HG02852 (cell line): ENCODE measurements at regions not wholly inside any gene's neighbourhood (a gene's known extent, or its start where the extent isn't known, plus 50 kb on each side); places are given as distances from the start of the nearest gene placed in this dataset.
"Not testable (repeated sequence)": the region's sequence is repeated elsewhere in the genome, so short reads cannot be mapped to it uniquely, and the experiment has no call there.

Experiments
- ATAC-seq: cut with Tn5 transposase; IDR thresholded peaks from one replicate; pipeline ENCODE4 v1.9.1; 2021; ENCODE audit warnings: mild to moderate bottlenecking, moderate library complexity; ENCODE audit not compliant: unreplicated experiment

- peak; percentile 70 for ATAC-seq
Observed at GRCh38 chr7:66413379-66414114, 208.4 kb downstream of the TPST1 start.

GRCh38 chr7:66415659-66416265 lies 210.6 kb downstream of the TPST1 start:
- ATAC-seq = no peak

GRCh38 chr7:66418537-66418936 lies 210.1 kb upstream of the KCTD7 start:
- ATAC-seq = no peak

GRCh38 chr7:66419210-66419609 lies 209.5 kb upstream of the KCTD7 start:
- no peak for ATAC-seq

GRCh38 chr7:66421830-66422475 lies 206.7 kb upstream of the KCTD7 start:
- ATAC-seq = no peak

- ATAC-seq = no peak
Observed at GRCh38 chr7:66423729-66424128, 205.0 kb upstream of the KCTD7 start.

- no peak for ATAC-seq
Observed at GRCh38 chr7:66426332-66426731, 202.3 kb upstream of the KCTD7 start.

GRCh38 chr7:66426996-66427395 lies 201.7 kb upstream of the KCTD7 start:
- ATAC-seq = no peak

GRCh38 chr7:66427956-66428355 lies 200.7 kb upstream of the KCTD7 start:
- no peak for ATAC-seq

- ATAC-seq = no peak
Observed at GRCh38 chr7:66429498-66430163, 199.1 kb upstream of the KCTD7 start.

GRCh38 chr7:66430164-66430545 lies 198.5 kb upstream of the KCTD7 start:
- no peak for ATAC-seq

- ATAC-seq = not testable (repeated sequence)
Observed at GRCh38 chr7:66438703-66439405, 189.8 kb upstream of the KCTD7 start.

GRCh38 chr7:66442385-66442784 lies 186.3 kb upstream of the KCTD7 start:
- no peak for ATAC-seq

- ATAC-seq = no peak
Observed at GRCh38 chr7:66443946-66444345, 184.7 kb upstream of the KCTD7 start.

- ATAC-seq = not testable (repeated sequence)
Observed at GRCh38 chr7:66447007-66447406, 181.7 kb upstream of the KCTD7 start.

- not testable (repeated sequence) for ATAC-seq
Observed at GRCh38 chr7:66450814-66451213, 177.9 kb upstream of the KCTD7 start.

- peak; percentile 81 for ATAC-seq
Observed at GRCh38 chr7:66451713-66452112, 177.0 kb upstream of the KCTD7 start.

- peak; percentile 35 for ATAC-seq
Observed at GRCh38 chr7:66452165-66452564, 176.5 kb upstream of the KCTD7 start.

GRCh38 chr7:66453340-66453739 lies 175.3 kb upstream of the KCTD7 start:
- no peak for ATAC-seq

GRCh38 chr7:66454600-66455225 lies 174.0 kb upstream of the KCTD7 start:
- no peak for ATAC-seq

- not testable (repeated sequence) for ATAC-seq
Observed at GRCh38 chr7:66455432-66455831, 173.2 kb upstream of the KCTD7 start.
